ENCODE measurements at regions not wholly inside any gene's neighbourhood (a gene's known extent, or its start where the extent isn't known, plus 50 kb on each side); places are given as distances from the start of the nearest gene placed in this dataset.

DNA sequence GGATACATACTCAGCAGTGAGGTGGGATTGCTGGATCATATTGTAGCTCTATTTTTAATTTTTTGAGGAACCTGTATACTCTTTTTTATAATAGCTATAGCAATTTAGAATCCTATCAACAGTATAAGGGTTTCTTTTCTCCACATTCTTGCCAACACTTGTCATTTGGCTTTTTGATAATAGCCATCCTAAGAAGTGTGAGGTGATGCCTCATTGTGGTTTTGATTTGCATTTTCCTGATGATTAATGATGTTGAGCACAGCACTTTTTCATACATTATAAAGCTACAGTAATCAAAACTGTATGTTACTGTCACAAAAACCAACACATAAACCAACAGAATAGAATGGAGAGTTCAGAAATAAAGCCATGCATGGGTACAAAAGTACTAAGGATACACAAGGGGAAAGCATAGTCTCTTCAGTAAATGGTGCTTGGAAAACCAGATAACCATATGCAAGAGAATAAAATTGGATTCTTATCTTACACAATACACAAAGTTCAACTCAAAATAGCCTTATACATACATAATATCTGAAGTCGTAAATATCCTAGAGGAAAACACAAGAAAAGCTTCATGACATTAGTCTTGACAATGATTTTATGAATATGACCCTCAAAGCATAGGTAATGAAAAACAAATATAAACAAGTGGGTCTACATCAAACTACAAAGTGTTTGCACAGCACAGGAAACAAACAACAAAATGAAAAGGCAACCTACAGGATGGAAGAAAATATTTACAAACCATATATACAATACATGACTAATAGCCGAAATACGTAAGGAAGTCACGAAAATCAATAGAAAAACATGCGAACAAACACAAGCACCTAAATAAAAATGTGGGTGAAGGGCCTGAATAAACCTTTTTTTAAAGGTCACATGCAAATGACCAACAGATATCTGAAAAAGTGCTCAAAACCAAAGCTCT, 287.8 kb upstream of the DAB2 start:
- no peak for ATAC-seq (replicated peaks in 1 of 4)
- H3K4me3 Mint-ChIP-seq: no peak overlapping the region
- ChIA-PET POLR2A (interaction anchor here in 1 of 2 donors (0.6 kb wide), 1 partner anchor 1160 kb away, joined by 3 read pairs; no protein-coding TSS in a partner anchor), CTCF (no interaction called here)
- Histone ChIP-seq H3K4me3 (ENCODE audit: control insufficient read depth in 1 of 2, extremely low read depth in 1 of 2, low read length in 1 of 2) (no peak overlapping the region), H3K36me3 (ENCODE audit: control insufficient read depth in 2 of 2, extremely low read depth in 1 of 2, insufficient read depth in 1 of 2, low read length in 1 of 2) (no peaks in the 10 kb centered on the region), H3K27ac (ENCODE audit: low read length) (no peak overlapping the region), H3K9me3 (no peaks in the 10 kb centered on the region), H3K27me3 (replicated peaks in 1 of 2; ENCODE audit: control insufficient read depth in 2 of 2, extremely low read depth in 1 of 2, insufficient read depth in 2 of 2, low read length in 1 of 2) (no peaks in the 10 kb centered on the region), H3K4me1 (ENCODE audit: control insufficient read depth in 1 of 2, extremely low read depth in 1 of 2, insufficient read depth in 2 of 2, low read length in 2 of 2) (no peaks in the 10 kb centered on the region)
- no peak for DNase-seq
- no peak overlapping the region for H3K27ac Mint-ChIP-seq
- no peaks in the 10 kb centered on the region for H3K4me1 Mint-ChIP-seq
- no peaks in the 10 kb centered on the region for H3K36me3 Mint-ChIP-seq
- no peaks in the 10 kb centered on the region for H3K9me3 Mint-ChIP-seq
- no CpG with 5 or more reads among the region's 5 CpGs for WGBS (ENCODE audit: insufficient coverage)
- H3K27me3 Mint-ChIP-seq: peaks cover 3 to 12% of the 10 kb centered on the region in 2 donors

DNA sequence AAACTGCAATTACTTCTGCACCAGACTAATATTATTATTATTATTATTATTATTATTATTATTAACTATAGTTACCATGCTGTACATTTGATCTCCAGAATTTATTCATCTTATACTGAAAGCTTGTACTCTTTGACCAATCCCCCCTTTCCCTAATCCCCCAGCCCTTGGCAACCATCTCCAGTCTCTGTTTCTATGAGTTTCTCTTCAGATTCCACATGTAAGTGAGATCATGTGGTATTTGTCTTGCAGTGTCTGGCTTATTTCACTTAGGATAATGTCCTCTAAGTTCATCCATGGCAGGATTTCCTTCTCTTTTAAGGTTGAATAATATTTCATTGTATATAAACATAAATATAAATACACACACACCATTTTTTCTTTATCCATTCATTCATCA, 287.0 kb upstream of the DAB2 start:
- no peak overlapping the region for H3K4me3 ChIP-seq (ENCODE audit: control insufficient read depth in 1 of 2, extremely low read depth in 1 of 2, low read length in 1 of 2)
- H3K27me3 ChIP-seq (replicated peaks in 1 of 2; ENCODE audit: control insufficient read depth in 2 of 2, extremely low read depth in 1 of 2, insufficient read depth in 2 of 2, low read length in 1 of 2): no peaks in the 10 kb centered on the region
- H3K27ac ChIP-seq (ENCODE audit: low read length): no peak overlapping the region
- POLR2A ChIA-PET: no interaction called here
- CTCF ChIA-PET: interaction anchor here in 1 of 2 donors (1.6 kb wide), 1 partner anchor 9 kb away, joined by 3 read pairs; no protein-coding TSS in a partner anchor
- H3K36me3 Mint-ChIP-seq: no peaks in the 10 kb centered on the region
- no peak for DNase-seq
- no peaks in the 10 kb centered on the region for H3K9me3 Mint-ChIP-seq
- no peaks in the 10 kb centered on the region for H3K36me3 ChIP-seq (ENCODE audit: control insufficient read depth in 2 of 2, extremely low read depth in 1 of 2, insufficient read depth in 1 of 2, low read length in 1 of 2)
- H3K27ac Mint-ChIP-seq: no peak overlapping the region
- H3K4me1 Mint-ChIP-seq: no peaks in the 10 kb centered on the region
- H3K9me3 ChIP-seq: no peaks in the 10 kb centered on the region
- ATAC-seq (replicated peaks in 1 of 4): no peak
- H3K4me3 Mint-ChIP-seq: no peak overlapping the region
- no peaks in the 10 kb centered on the region for H3K4me1 ChIP-seq (ENCODE audit: control insufficient read depth in 1 of 2, extremely low read depth in 1 of 2, insufficient read depth in 2 of 2, low read length in 2 of 2)
- H3K27me3 Mint-ChIP-seq: peaks cover 3 to 12% of the 10 kb centered on the region in 2 donors

DNA sequence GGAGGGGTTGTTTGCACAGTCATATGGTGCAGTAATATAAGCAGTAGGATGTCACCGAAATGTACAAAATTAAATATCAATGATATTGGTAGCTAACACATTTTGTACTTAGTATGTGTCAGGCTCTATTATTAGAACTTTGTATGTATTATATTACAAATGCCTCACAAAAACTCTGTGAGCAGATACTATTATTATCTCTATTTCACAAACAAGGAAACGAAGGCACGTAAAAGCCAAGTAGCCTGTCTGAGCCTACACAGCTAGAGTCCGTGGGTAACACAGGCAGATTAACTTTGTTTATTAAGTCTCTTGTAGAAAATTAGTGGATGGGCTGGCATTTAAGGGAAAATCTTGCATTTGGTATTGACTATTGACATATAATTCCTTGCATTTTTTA, 284.3 kb upstream of the DAB2 start:
- no peak overlapping the region for H3K27ac Mint-ChIP-seq

DNA sequence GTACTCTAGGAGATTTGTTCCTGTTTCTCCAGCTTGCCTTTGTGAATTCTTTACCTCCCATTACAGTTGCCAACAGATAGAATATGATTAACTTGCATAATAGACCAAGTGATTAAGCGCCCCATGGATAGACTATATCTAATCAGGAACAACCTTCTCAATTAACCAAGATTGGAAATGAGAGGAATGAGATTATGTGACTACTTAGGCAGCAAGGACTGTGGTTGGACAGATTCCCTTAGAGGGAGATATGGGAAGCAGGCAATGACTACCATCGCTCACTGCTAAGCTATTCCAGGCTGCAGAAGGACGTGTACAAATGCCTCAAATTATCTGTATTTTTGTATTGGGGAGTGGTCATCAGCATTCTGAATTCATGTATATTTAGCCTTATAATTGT, 278.1 kb upstream of the DAB2 start:
- Mint-ChIP-seq H3K4me1 (no peaks in the 10 kb centered on the region), H3K9me3 (no peaks in the 10 kb centered on the region), H3K4me3 (no peak overlapping the region), H3K36me3 (no peaks in the 10 kb centered on the region), H3K27me3 (peaks cover 8 to 12% of the 10 kb centered on the region in 2 donors), H3K27ac (no peak overlapping the region)
- ChIA-PET POLR2A (no interaction called here), CTCF (interaction anchor here in 1 of 2 donors (1.1 kb wide), 1 partner anchor 8 kb away, joined by 3 read pairs; no protein-coding TSS in a partner anchor)
- Histone ChIP-seq H3K27ac (ENCODE audit: low read length) (no peak overlapping the region), H3K27me3 (replicated peaks in 1 of 2; ENCODE audit: control insufficient read depth in 2 of 2, extremely low read depth in 1 of 2, insufficient read depth in 2 of 2, low read length in 1 of 2) (peaks cover 3 to 4% of the 10 kb centered on the region in 2 experiments), H3K4me3 (ENCODE audit: control insufficient read depth in 1 of 2, extremely low read depth in 1 of 2, low read length in 1 of 2) (no peak overlapping the region), H3K9me3 (no peaks in the 10 kb centered on the region), H3K36me3 (ENCODE audit: control insufficient read depth in 2 of 2, extremely low read depth in 1 of 2, insufficient read depth in 1 of 2, low read length in 1 of 2) (no peaks in the 10 kb centered on the region), H3K4me1 (ENCODE audit: control insufficient read depth in 1 of 2, extremely low read depth in 1 of 2, insufficient read depth in 2 of 2, low read length in 2 of 2) (no peaks in the 10 kb centered on the region)
- no CpG with 5 or more reads among the region's 3 CpGs for WGBS (ENCODE audit: insufficient coverage)
- DNase-seq (no peak), ATAC-seq (replicated peaks in 1 of 4) (no peak)

More for the DNA sequence above, 284.3 kb upstream of the DAB2 start:
- ATAC-seq (replicated peaks in 1 of 4): no peak
- H3K4me1 Mint-ChIP-seq: no peaks in the 10 kb centered on the region
- H3K27me3 Mint-ChIP-seq: peaks cover 8 to 17% of the 10 kb centered on the region in 2 donors
- H3K36me3 Mint-ChIP-seq: no peaks in the 10 kb centered on the region
- H3K4me3 Mint-ChIP-seq: no peak overlapping the region
- H3K9me3 ChIP-seq: no peaks in the 10 kb centered on the region
- ChIA-PET POLR2A (interaction anchor here in 1 of 2 donors (0.6 kb wide), 1 partner anchor 827 kb away, joined by 3 read pairs; no protein-coding TSS in a partner anchor), CTCF (no interaction called here)
- no peak for DNase-seq
- H3K9me3 Mint-ChIP-seq: no peaks in the 10 kb centered on the region
- H3K27ac ChIP-seq (ENCODE audit: low read length): no peak overlapping the region
- H3K36me3 ChIP-seq (ENCODE audit: control insufficient read depth in 2 of 2, extremely low read depth in 1 of 2, insufficient read depth in 1 of 2, low read length in 1 of 2): no peaks in the 10 kb centered on the region
- H3K4me1 ChIP-seq (ENCODE audit: control insufficient read depth in 1 of 2, extremely low read depth in 1 of 2, insufficient read depth in 2 of 2, low read length in 2 of 2): no peaks in the 10 kb centered on the region
- no CpG with 5 or more reads among the region's 4 CpGs for WGBS (ENCODE audit: insufficient coverage)
- no peak overlapping the region for H3K4me3 ChIP-seq (ENCODE audit: control insufficient read depth in 1 of 2, extremely low read depth in 1 of 2, low read length in 1 of 2)
- no peaks in the 10 kb centered on the region for H3K27me3 ChIP-seq (replicated peaks in 1 of 2; ENCODE audit: control insufficient read depth in 2 of 2, extremely low read depth in 1 of 2, insufficient read depth in 2 of 2, low read length in 1 of 2)

DNA sequence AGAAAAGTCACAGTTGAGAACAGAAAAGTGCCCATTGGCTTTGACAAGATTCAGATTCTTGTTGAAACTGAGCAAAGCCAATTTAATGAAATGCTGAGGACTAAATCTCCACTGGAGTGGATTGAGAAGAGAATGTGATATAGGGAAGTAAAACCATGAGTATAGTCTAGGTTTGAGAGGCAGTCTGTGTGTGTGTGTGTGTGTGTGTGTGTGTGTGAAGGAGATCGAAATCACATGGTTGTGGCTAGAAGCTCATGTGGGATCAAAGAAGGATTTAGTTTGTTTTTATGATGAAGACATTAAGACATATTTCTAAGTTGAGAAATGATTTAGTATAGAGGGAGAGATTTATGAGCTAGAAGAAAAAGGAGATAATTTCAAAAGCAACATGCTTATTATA, 275.7 kb upstream of the DAB2 start:
- CTCF ChIA-PET: interaction anchor here in 1 of 2 donors (0.7 to 0.8 kb wide), 2 partner anchors 61 to 1042 kb away, joined by 3 read pairs; no protein-coding TSS in a partner anchor
- Histone ChIP-seq H3K4me1 (ENCODE audit: control insufficient read depth in 1 of 2, extremely low read depth in 1 of 2, insufficient read depth in 2 of 2, low read length in 2 of 2) (no peaks in the 10 kb centered on the region), H3K27me3 (replicated peaks in 1 of 2; ENCODE audit: control insufficient read depth in 2 of 2, extremely low read depth in 1 of 2, insufficient read depth in 2 of 2, low read length in 1 of 2) (peaks cover 3 to 4% of the 10 kb centered on the region in 2 experiments), H3K9me3 (no peaks in the 10 kb centered on the region), H3K27ac (ENCODE audit: low read length) (no peak overlapping the region), H3K36me3 (ENCODE audit: control insufficient read depth in 2 of 2, extremely low read depth in 1 of 2, insufficient read depth in 1 of 2, low read length in 1 of 2) (no peaks in the 10 kb centered on the region), H3K4me3 (ENCODE audit: control insufficient read depth in 1 of 2, extremely low read depth in 1 of 2, low read length in 1 of 2) (no peak overlapping the region)
- Mint-ChIP-seq H3K4me1 (no peaks in the 10 kb centered on the region), H3K27me3 (peaks cover 5 to 9% of the 10 kb centered on the region in 2 donors), H3K27ac (no peak overlapping the region), H3K4me3 (no peak overlapping the region), H3K9me3 (no peaks in the 10 kb centered on the region), H3K36me3 (no peaks in the 10 kb centered on the region)
- POLR2A ChIA-PET: no interaction called here
- no CpG with 5 or more reads among the region's 1 CpG for WGBS (ENCODE audit: insufficient coverage)
- DNase-seq: no peak
- no peak for ATAC-seq (replicated peaks in 1 of 4)

DNA sequence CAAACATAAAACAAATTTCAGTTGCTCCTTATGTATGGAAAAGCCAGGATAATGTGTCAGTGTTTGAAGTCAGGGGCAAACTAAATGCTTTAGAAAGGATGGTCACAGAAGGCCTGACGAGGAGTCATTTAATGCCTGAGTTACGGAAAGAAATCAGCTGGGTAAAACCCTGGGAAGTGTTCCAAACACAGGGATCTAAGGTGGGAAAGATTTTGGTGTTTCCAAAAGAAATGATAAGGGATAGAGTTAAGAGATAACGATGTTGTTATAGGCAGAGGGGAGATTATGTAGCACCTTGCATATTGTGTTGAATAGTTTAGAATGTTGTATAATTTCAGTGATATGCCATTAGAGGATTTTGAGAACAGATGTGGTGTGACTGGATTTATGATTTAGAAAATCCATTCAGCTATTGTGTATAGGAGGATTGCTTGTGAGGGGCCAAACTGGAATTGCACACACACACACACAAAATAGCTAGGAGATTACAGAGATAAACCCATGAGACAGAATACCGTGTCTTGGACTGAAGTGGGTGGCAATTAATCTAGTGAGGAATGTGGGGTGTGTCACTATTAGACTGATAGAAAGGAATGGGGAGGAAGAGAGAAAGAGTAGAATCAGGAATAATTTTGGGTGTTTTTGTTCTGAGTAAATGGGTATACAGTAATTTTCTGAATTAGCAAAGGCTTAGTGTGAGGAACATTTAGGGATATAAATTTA, 274.2 kb upstream of the DAB2 start:
- 54% methylated on average over 4 of the region's 4 CpGs for WGBS (ENCODE audit: insufficient coverage)
- Mint-ChIP-seq H3K27ac (no peak overlapping the region), H3K27me3 (peaks cover 0 to 7% of the 10 kb centered on the region in 2 donors), H3K4me1 (no peaks in the 10 kb centered on the region), H3K4me3 (no peak overlapping the region), H3K9me3 (no peaks in the 10 kb centered on the region), H3K36me3 (no peaks in the 10 kb centered on the region)
- DNase-seq (no peak), ATAC-seq (replicated peaks in 1 of 4) (no peak)
- Histone ChIP-seq H3K27me3 (replicated peaks in 1 of 2; ENCODE audit: control insufficient read depth in 2 of 2, extremely low read depth in 1 of 2, insufficient read depth in 2 of 2, low read length in 1 of 2) (peaks cover 3 to 4% of the 10 kb centered on the region in 2 experiments), H3K36me3 (ENCODE audit: control insufficient read depth in 2 of 2, extremely low read depth in 1 of 2, insufficient read depth in 1 of 2, low read length in 1 of 2) (no peaks in the 10 kb centered on the region), H3K4me3 (ENCODE audit: control insufficient read depth in 1 of 2, extremely low read depth in 1 of 2, low read length in 1 of 2) (no peak overlapping the region), H3K27ac (ENCODE audit: low read length) (no peak overlapping the region), H3K9me3 (no peaks in the 10 kb centered on the region), H3K4me1 (ENCODE audit: control insufficient read depth in 1 of 2, extremely low read depth in 1 of 2, insufficient read depth in 2 of 2, low read length in 2 of 2) (no peaks in the 10 kb centered on the region)
- POLR2A ChIA-PET: no interaction called here
- CTCF ChIA-PET: interaction anchor here in 1 of 2 donors (0.7 kb wide), 1 partner anchor 996 kb away, joined by 3 read pairs; no protein-coding TSS in a partner anchor

Data from T-cell (primary cell).